ENCODE measurements at regions not wholly inside any gene's neighbourhood (a gene's known extent, or its start where the extent isn't known, plus 50 kb on each side); places are given as distances from the start of the nearest gene placed in this dataset.
A peak's percentile ranks its signal among the peaks of the same experiment; 100 is the strongest.

DNA sequence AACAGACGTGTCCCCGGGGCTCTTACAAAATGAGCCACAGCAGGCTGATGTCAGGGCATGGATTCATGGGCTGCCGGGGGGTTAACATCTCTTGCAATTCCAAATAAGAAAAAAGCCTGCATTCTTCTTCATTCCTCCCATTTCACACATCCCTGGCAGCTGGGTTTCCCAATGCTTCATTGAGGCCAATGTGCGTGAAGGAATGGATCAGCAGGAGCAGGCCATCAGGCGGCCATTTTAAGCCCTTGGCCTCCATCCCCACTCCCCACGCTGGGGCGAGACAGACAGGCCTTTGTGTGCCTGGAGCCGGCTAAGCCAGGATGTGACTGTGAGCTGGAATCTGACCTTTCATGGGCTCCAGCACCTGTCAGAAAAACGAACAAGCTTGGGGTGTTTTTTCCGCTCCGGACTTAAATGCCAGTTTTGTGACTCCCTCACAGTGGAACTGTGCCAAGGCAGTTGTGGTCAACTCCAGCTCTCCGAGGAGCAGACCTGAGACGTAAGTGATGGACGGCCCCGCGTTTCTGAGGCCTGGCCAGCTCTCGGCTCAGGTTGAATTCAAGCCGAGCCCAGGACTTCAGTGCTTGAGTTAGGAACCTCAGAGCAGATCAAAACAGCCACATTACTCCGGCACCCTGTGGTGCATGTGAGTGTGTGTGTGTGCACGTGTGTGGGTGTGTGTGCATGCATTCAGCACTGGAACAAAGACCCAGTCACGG lies 133.1 kb downstream of the TMEM30B start:
- intact Hi-C loops (cut with DNase I): loop anchor here (5.0 kb wide), 1 partner anchor 41 kb away; no protein-coding TSS in a partner anchor
- no peaks in the 10 kb centered on the region for H3K27me3 ChIP-seq
- H3K4me3 ChIP-seq: no peak overlapping the region
- peaks cover 0 to 28% (median 20%) of the 10 kb centered on the region in 4 donors for H3K4me1 ChIP-seq
- WGBS, 2 donors: 77 to 82% methylated on average over 21 of the region's 21 CpGs
- peak; percentile 70 for DNase-seq
- peak overlapping the region; percentile 36 to 78 (median 52) for H3K27ac ChIP-seq
- no peaks in the 10 kb centered on the region for H3K36me3 ChIP-seq
- TF ChIP-seq, protein P1, sequence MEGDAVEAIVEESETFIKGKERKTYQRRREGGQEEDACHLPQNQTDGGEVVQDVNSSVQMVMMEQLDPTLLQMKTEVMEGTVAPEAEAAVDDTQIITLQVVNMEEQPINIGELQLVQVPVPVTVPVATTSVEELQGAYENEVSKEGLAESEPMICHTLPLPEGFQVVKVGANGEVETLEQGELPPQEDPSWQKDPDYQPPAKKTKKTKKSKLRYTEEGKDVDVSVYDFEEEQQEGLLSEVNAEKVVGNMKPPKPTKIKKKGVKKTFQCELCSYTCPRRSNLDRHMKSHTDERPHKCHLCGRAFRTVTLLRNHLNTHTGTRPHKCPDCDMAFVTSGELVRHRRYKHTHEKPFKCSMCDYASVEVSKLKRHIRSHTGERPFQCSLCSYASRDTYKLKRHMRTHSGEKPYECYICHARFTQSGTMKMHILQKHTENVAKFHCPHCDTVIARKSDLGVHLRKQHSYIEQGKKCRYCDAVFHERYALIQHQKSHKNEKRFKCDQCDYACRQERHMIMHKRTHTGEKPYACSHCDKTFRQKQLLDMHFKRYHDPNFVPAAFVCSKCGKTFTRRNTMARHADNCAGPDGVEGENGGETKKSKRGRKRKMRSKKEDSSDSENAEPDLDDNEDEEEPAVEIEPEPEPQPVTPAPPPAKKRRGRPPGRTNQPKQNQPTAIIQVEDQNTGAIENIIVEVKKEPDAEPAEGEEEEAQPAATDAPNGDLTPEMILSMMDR (IDR thresholded peaks at IDR 0.05): no peak
- no peak for TF ChIP-seq EP300 (IDR thresholded peaks at IDR 0.05)
- TF ChIP-seq POLR2AphosphoS5 (IDR thresholded peaks at IDR 0.05): no peak
- no peak for TF ChIP-seq POLR2A (IDR thresholded peaks at IDR 0.05)
- H3K9me3 ChIP-seq: peaks cover 0 to 6% (median 0%) of the 10 kb centered on the region in 4 donors

DNA sequence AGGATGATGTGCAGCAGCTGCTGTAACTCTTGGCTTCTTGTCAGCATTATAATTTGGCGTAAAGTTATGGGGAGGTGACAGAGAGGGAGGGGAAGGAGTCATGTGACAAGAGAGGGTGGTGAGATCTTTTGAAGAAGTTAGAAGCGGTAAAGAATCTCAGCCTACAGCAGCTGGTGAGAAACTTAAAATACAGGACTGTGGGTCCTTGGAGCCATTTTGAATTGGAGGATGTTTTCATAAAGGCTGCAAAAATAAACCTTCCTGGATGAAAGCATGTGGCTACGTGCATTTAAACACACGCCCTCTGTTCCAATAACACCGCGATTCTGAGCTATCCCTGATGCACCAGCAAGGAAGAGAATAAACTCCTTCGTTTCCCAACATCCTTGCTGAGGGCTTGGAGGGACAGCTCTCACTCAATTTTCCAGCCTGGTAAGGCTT lies 133.7 kb downstream of the TMEM30B start:
- intact Hi-C loops (cut with DNase I): loop anchor here (5.0 kb wide), 1 partner anchor 40 kb away; no protein-coding TSS in a partner anchor
- H3K9me3 ChIP-seq: peaks cover 0 to 6% (median 0%) of the 10 kb centered on the region in 4 donors
- H3K36me3 ChIP-seq: no peaks in the 10 kb centered on the region
- WGBS, 2 donors: 66% methylated on average over 7 of the region's 7 CpGs
- DNase-seq: no peak
- TF ChIP-seq, protein P1 (IDR thresholded peaks at IDR 0.05): no peak
- H3K4me3 ChIP-seq: no peak overlapping the region
- H3K4me1 ChIP-seq: peaks cover 0 to 28% (median 20%) of the 10 kb centered on the region in 4 donors
- no peaks in the 10 kb centered on the region for H3K27me3 ChIP-seq
- peak overlapping the region; percentile 36 to 78 (median 52) for H3K27ac ChIP-seq

DNA sequence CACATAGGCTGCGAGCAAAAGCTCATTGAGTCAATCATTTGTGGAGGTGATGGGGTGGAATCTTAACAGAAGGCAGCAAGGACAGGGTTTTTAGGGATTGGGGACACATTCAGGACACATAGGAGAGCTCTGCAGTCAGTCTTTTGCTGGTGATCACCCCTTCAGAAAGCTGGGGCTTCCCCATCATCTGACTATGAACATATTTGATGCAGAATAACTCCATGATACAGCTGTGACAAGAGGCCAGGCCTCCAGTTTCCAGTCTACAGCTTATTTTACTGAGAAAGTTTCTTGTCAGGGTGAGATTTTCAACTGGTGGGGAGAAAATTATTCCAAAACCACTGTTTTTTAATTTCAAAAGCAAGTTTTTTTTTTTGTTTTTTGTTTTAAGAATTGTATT lies 134.2 kb downstream of the TMEM30B start:
- intact Hi-C loops (cut with DNase I): loop anchor here (5.0 kb wide), 1 partner anchor 40 kb away; no protein-coding TSS in a partner anchor
- DNase-seq: no peak
- 89 to 94% methylated on average over 1 of the region's 1 CpG for WGBS, 2 donors
- Histone ChIP-seq H3K9me3 (peaks cover 0 to 6% (median 0%) of the 10 kb centered on the region in 4 donors), H3K36me3 (no peaks in the 10 kb centered on the region), H3K27ac (peak overlapping the region; percentile 36 to 78 (median 56)), H3K4me1 (peaks cover 0 to 28% (median 20%) of the 10 kb centered on the region in 4 donors), H3K27me3 (no peaks in the 10 kb centered on the region), H3K4me3 (no peak overlapping the region)
- TF ChIP-seq EP300 (IDR thresholded peaks at IDR 0.05): no peak
- no peak for TF ChIP-seq POLR2A (IDR thresholded peaks at IDR 0.05)
- TF ChIP-seq POLR2AphosphoS5 (IDR thresholded peaks at IDR 0.05): no peak
- TF ChIP-seq, protein P1 (IDR thresholded peaks at IDR 0.05): no peak

DNA sequence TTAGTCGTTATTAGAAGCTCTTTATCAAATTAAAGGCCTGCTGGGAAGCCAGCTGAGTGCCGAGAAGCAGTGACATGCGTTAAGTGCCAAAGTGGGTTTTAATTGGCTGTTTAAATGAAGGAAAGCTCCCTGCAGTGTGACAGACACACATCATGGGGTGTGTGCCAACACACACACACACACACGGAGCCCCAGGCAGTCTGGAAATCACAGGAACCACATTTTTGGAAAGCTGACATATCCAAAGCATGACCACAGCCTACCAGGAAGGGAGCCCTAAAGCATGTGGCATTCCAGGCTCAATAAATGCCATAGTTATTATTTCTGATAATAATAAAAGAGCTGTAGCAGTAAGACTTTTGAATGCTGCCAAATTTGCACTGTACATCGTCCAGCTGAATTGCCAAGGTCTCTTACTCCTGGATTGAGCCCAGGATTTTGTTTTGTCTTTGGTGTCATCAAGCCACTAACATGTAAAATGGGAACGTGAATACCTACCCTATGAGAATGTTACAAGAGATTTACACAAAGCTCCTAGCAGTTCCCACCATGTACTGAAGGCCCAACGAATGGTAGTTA lies 135.1 kb downstream of the TMEM30B start:
- DNase-seq: no peak
- Histone ChIP-seq H3K4me1 (peaks cover 0 to 28% (median 20%) of the 10 kb centered on the region in 4 donors), H3K27me3 (no peaks in the 10 kb centered on the region), H3K27ac (peak overlapping the region; percentile 31 to 78 (median 64)), H3K36me3 (no peaks in the 10 kb centered on the region), H3K9me3 (peaks cover 0 to 6% (median 0%) of the 10 kb centered on the region in 4 donors), H3K4me3 (no peak overlapping the region)
- TF ChIP-seq EP300 (IDR thresholded peaks at IDR 0.05) (no peak), POLR2AphosphoS5 (IDR thresholded peaks at IDR 0.05) (no peak), POLR2A (IDR thresholded peaks at IDR 0.05) (no peak)
- TF ChIP-seq, protein P1 (IDR thresholded peaks at IDR 0.05): no peak
- 52 to 63% methylated on average over 7 of the region's 7 CpGs for WGBS, 2 donors
- intact Hi-C loops (cut with DNase I): loop anchor here (5.0 kb wide), 1 partner anchor 39 kb away; no protein-coding TSS in a partner anchor

Measured in sigmoid colon (tissue), 6 donors.